ENCODE measurements at regions not wholly inside any gene's neighbourhood (a gene's known extent, or its start where the extent isn't known, plus 50 kb on each side); places are given as distances from the start of the nearest gene placed in this dataset.

DNA sequence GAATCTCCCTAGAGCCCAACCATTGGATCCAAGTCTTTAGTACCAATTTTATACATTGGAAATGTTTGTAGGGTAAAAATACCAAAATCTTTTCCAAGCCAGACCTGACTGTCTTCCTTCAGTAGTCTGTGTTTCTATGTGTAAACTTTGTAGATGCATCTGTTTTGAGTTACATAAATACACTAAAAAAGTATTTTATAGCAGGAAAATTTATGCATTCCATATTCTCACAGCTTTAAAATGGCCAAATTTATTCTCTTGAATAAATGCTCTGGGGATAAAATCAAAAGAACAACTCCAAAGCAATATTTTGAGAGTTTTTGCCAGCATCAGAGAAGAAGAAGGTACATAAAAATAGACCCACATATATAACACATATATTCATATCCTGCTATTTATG lies 377.4 kb downstream of the PPP3CA start:
- Histone ChIP-seq H2AFZ (ENCODE audit: low read length) (no peak overlapping the region), H3K4me1 (ENCODE audit: insufficient read depth, low read length) (no peaks in the 10 kb centered on the region; the same call in 1 of the 2 replicates), H3K18ac (ENCODE audit: insufficient read length, low read depth, low read length) (no peak overlapping the region), H3K23me2 (ENCODE audit: insufficient read length, low read depth, low read length, poor library complexity, severe bottlenecking) (no peaks in the 10 kb centered on the region), H2BK120ac (ENCODE audit: low read depth, low read length, poor library complexity, severe bottlenecking) (no peak overlapping the region), H3K4ac (ENCODE audit: low read depth, low read length) (no peak overlapping the region), H2AK5ac (ENCODE audit: insufficient read length, low read length) (no peak overlapping the region), H2BK20ac (ENCODE audit: low read depth, low read length, poor library complexity, severe bottlenecking) (no peak overlapping the region), H4K5ac (ENCODE audit: insufficient read length, low read depth, low read length) (no peak overlapping the region), H3K56ac (ENCODE audit: insufficient read length, low read depth, low read length) (no peak overlapping the region), H3T11ph (ENCODE audit: low read length) (no peak overlapping the region), H3K27me3 (ENCODE audit: insufficient read depth, low read length) (no peaks in the 10 kb centered on the region), H2BK12ac (ENCODE audit: insufficient read length, low read depth, low read length) (no peak overlapping the region), H3K9me3 (ENCODE audit: control insufficient read depth, low read depth, low read length) (no peaks in the 10 kb centered on the region), H3K4me2 (ENCODE audit: insufficient read depth, insufficient read length, low read length) (no peak overlapping the region), H3K9ac (ENCODE audit: extremely low read depth, insufficient read length, low read length) (no peak overlapping the region), H2BK15ac (ENCODE audit: low read depth, low read length) (no peak overlapping the region), H4K8ac (replicated peaks; ENCODE audit: insufficient read length, low read depth, low read length) (no peak overlapping the region), H3K14ac (ENCODE audit: insufficient read depth, low read length) (no peak overlapping the region), H3K23ac (ENCODE audit: insufficient read length, low read depth, low read length) (no peak overlapping the region), H4K91ac (ENCODE audit: insufficient read length, low read depth, low read length) (no peak overlapping the region), H2BK5ac (ENCODE audit: insufficient read length, low read length) (no peak overlapping the region), H3K27ac (ENCODE audit: insufficient read length, low read depth, low read length) (no peak overlapping the region), H3K79me1 (ENCODE audit: insufficient read depth, low read depth, low read length, poor library complexity, severe bottlenecking) (no peaks in the 10 kb centered on the region), H4K20me1 (ENCODE audit: control insufficient read depth, insufficient read depth, insufficient read length) (no peaks in the 10 kb centered on the region), H3K79me2 (ENCODE audit: insufficient read depth, low read length) (no peaks in the 10 kb centered on the region)
- Mint-ChIP-seq H3K27me3 (ENCODE audit: low read depth) (no peaks in the 10 kb centered on the region), H3K9me3 (no peaks in the 10 kb centered on the region), H3K36me3 (ENCODE audit: insufficient read depth in 1 of 3, low read depth in 3 of 3) (no peaks in the 10 kb centered on the region), H3K27ac (no peak overlapping the region), H3K4me1 (peaks cover 11 to 13% of the 10 kb centered on the region in 2 experiments), H3K4me3 (no peak overlapping the region)
- TF ChIP-seq, protein P1, sequence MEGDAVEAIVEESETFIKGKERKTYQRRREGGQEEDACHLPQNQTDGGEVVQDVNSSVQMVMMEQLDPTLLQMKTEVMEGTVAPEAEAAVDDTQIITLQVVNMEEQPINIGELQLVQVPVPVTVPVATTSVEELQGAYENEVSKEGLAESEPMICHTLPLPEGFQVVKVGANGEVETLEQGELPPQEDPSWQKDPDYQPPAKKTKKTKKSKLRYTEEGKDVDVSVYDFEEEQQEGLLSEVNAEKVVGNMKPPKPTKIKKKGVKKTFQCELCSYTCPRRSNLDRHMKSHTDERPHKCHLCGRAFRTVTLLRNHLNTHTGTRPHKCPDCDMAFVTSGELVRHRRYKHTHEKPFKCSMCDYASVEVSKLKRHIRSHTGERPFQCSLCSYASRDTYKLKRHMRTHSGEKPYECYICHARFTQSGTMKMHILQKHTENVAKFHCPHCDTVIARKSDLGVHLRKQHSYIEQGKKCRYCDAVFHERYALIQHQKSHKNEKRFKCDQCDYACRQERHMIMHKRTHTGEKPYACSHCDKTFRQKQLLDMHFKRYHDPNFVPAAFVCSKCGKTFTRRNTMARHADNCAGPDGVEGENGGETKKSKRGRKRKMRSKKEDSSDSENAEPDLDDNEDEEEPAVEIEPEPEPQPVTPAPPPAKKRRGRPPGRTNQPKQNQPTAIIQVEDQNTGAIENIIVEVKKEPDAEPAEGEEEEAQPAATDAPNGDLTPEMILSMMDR (conservative IDR thresholded peaks at IDR 0.05) = no peak
- no peak for DNase-seq

Data from H9 (cell line).